IMR-90 (cell line): ENCODE measurements at regions not wholly inside any gene's neighbourhood (a gene's known extent, or its start where the extent isn't known, plus 50 kb on each side); places are given as distances from the start of the nearest gene placed in this dataset.

Experiments used
- ATAC-seq: fragments of 200-7000 bp; cut with Tn5 transposase; 2 replicates; pipeline ENCODE4 v1.9.1; 2020; ENCODE audit warnings: low read depth, mild to moderate bottlenecking, moderate library complexity
- BruUV-seq: library from RNA; stranded (reverse); fragments of 400-500 nt; replicated peaks from 2 replicates; lab custom pipeline; 2021; lab: Mats Ljungman, UMichigan
- CTCF ChIA-PET: fragments of 300-600 bp; formaldehyde crosslinking; extraction: SDS; loops from one replicate; lab custom pipeline; 2021; ENCODE audit warnings: antibody characterized with exemption; lab: Yijun Ruan, JAX
- POLR2A ChIA-PET: fragments of 300-600 bp; sonication (Branson Sonifier 250); formaldehyde crosslinking; loops from one replicate; lab custom pipeline; 2022; ENCODE audit warnings: antibody characterized with exemption; ENCODE audit not compliant: unreplicated experiment; lab: Charles Lee
- DNase-seq: peaks from one replicate; pipeline ENCODE4 v3.0.0; 2013
- H2AFZ ChIP-seq: replicated peaks from 2 replicates; pipeline ENCODE3; 2013; ENCODE audit warnings: low read length, mild to moderate bottlenecking; ENCODE audit not compliant: poor library complexity
- H2AK5ac ChIP-seq: 2 replicates; pipeline ENCODE4 v1.6.1; 2013; ENCODE audit warnings: low read depth, low read length, inconsistent platforms
- H2AK9ac ChIP-seq: replicated peaks from 2 replicates; pipeline ENCODE3; 2013; ENCODE audit warnings: mild to moderate bottlenecking, low read depth, low read length, moderate library complexity; ENCODE audit not compliant: poor library complexity
- H2BK120ac ChIP-seq: 2 replicates; pipeline ENCODE4 v1.6.1; 2013; ENCODE audit warnings: low read depth, low read length, inconsistent platforms
- H2BK15ac ChIP-seq: 3 replicates; pipeline ENCODE4 v1.6.1; 2013; ENCODE audit warnings: low read depth, low read length, inconsistent platforms
- H2BK20ac ChIP-seq: 2 replicates; pipeline ENCODE4 v1.6.1; 2013; ENCODE audit warnings: low read depth, mild to moderate bottlenecking, inconsistent platforms, low read length, moderate library complexity
- H2BK5ac ChIP-seq: 2 replicates; pipeline ENCODE4 v1.6.1; 2013; ENCODE audit warnings: mild to moderate bottlenecking, low read depth, low read length, inconsistent platforms; ENCODE audit not compliant: poor library complexity, severe bottlenecking
- H3K14ac ChIP-seq: replicated peaks from 2 replicates; pipeline ENCODE4 v1.6.1; 2013; ENCODE audit warnings: low read depth, low read length, inconsistent platforms
- H3K18ac ChIP-seq: 2 replicates; pipeline ENCODE4 v1.6.1; 2013; ENCODE audit warnings: low read depth, low read length, control low read depth
- H3K23ac ChIP-seq: 2 replicates; pipeline ENCODE4 v1.6.1; 2013; ENCODE audit warnings: low read depth, low read length, inconsistent platforms
- H3K27ac ChIP-seq: 2 replicates; pipeline ENCODE4 v1.5.1; 2013; ENCODE audit warnings: mild to moderate bottlenecking, control low read depth, low read length; ENCODE audit not compliant: insufficient read depth
- H3K27me3 ChIP-seq: 2 replicates; pipeline ENCODE4 v1.6.1; 2013; ENCODE audit warnings: low read length; ENCODE audit not compliant: control insufficient read depth, insufficient read depth
- H3K36me3 ChIP-seq: 2 replicates; pipeline ENCODE4 v1.6.1; 2013; ENCODE audit warnings: low read length, mixed read lengths; ENCODE audit not compliant: control insufficient read depth, insufficient read depth
- H3K4ac ChIP-seq: 2 replicates; pipeline ENCODE4 v1.6.1; 2013; ENCODE audit warnings: low read depth, low read length, inconsistent platforms
- H3K4me1 ChIP-seq: 2 replicates; pipeline ENCODE4 v1.6.1; 2013; ENCODE audit warnings: low read length, mixed read lengths; ENCODE audit not compliant: control insufficient read depth, insufficient read depth
- H3K4me2 ChIP-seq: 2 replicates; pipeline ENCODE4 v1.6.1; 2013; ENCODE audit warnings: low read depth, mild to moderate bottlenecking, control low read depth, low read length, moderate library complexity
- H3K4me3 ChIP-seq: 2 replicates; pipeline ENCODE4 v1.5.1; 2013; ENCODE audit warnings: low read depth, mild to moderate bottlenecking, control low read depth, low read length, moderate library complexity; ENCODE audit not compliant: insufficient read depth
- H3K56ac ChIP-seq: 2 replicates; pipeline ENCODE4 v1.6.1; 2013; ENCODE audit warnings: low read length, inconsistent platforms; ENCODE audit not compliant: insufficient read depth; ENCODE audit errors: extremely low read depth
- H3K79me1 ChIP-seq, 2 experiments: 2 replicates each; pipeline ENCODE4 v1.6.1; 2013; ENCODE audit warnings: low read length in 2 of 2, inconsistent platforms in 1 of 2, low read depth in 1 of 2
- H3K9ac ChIP-seq: 2 replicates; pipeline ENCODE4 v1.6.1; 2013; ENCODE audit warnings: low read depth, low read length, control low read depth
- H3K9me1 ChIP-seq: 2 replicates; pipeline ENCODE4 v1.6.1; 2013; ENCODE audit warnings: low read length, inconsistent platforms; ENCODE audit not compliant: insufficient read depth
- H3K9me3 ChIP-seq: 2 replicates; pipeline ENCODE4 v1.6.1; 2013; ENCODE audit warnings: low read length; ENCODE audit not compliant: control insufficient read depth, insufficient read depth
- H4K20me1 ChIP-seq: 2 replicates; pipeline ENCODE4 v1.6.1; 2013; ENCODE audit warnings: low read length, inconsistent platforms; ENCODE audit not compliant: insufficient read depth
- H4K5ac ChIP-seq: 2 replicates; pipeline ENCODE4 v1.6.1; 2013; ENCODE audit warnings: mild to moderate bottlenecking, low read depth, low read length, control low read depth
- H4K8ac ChIP-seq, 2 experiments: 2 replicates each; pipeline ENCODE4 v1.6.1; 2013; ENCODE audit warnings: low read depth in 2 of 2, low read length in 2 of 2, control low read depth in 1 of 2, inconsistent platforms in 1 of 2
- H4K91ac ChIP-seq: 2 replicates; pipeline ENCODE4 v1.6.1; 2013; ENCODE audit warnings: low read depth, low read length, inconsistent platforms; ENCODE audit not compliant: insufficient read depth
- BHLHE40 ChIP-seq: fragments of 150-350 bp; IDR thresholded peaks from 2 replicates; pipeline ENCODE4 v1.6.1; 2016; ENCODE audit warnings: mild to moderate bottlenecking, low read depth, low read length
- CTCF ChIP-seq: conservative IDR thresholded peaks from 2 replicates; pipeline ENCODE4 v1.5.1; 2012; ENCODE audit warnings: mild to moderate bottlenecking, low read depth, low read length, improper control_type of control experiment
- MAFK ChIP-seq: IDR thresholded peaks from 2 replicates; pipeline ENCODE4 v1.6.1; 2012; ENCODE audit warnings: low read depth, low read length, improper control_type of control experiment
- NFE2L2 ChIP-seq: fragments of 150-350 bp; IDR thresholded peaks from 2 replicates; pipeline ENCODE4 v1.6.1; 2016; ENCODE audit warnings: low read depth, mild to moderate bottlenecking, low read length
- RAD21 ChIP-seq: IDR thresholded peaks from 2 replicates; pipeline ENCODE4 v1.6.1; 2012; ENCODE audit warnings: low read length, improper control_type of control experiment
- RFX5 ChIP-seq: IDR thresholded peaks from 2 replicates; pipeline ENCODE4 v1.8.0; 2012; ENCODE audit warnings: low read depth, mild to moderate bottlenecking, low read length, moderate library complexity
- WGBS, 2 experiments: methylation state at CpG; one replicate each; pipeline versions ENCODE4 v1.1.5 to v1.1.7; 2013; ENCODE audit warnings: missing lambda C conversion rate in 2 of 2; ENCODE audit not compliant: insufficient read length in 1 of 2; ENCODE audit errors: extremely low coverage in 2 of 2; 5-methylcytosine and 5-hydroxymethylcytosine counted together
- dilution Hi-C: fragments of 300-500 bp; cut with HindIII; formaldehyde crosslinking; loops from one replicate; pipeline ENCODE4 v1.14.3; 2018; ENCODE audit warnings: low sequenced_read_pairs; ENCODE audit not compliant: unreplicated experiment
- in situ Hi-C: fragments of 300-500 bp; cut with MboI; formaldehyde crosslinking; loops from 3 replicates; pipeline ENCODE4 v1.14.3; 2019; ENCODE audit warnings: low sequenced_read_pairs, inconsistent platforms, mixed read lengths
- intact Hi-C: fragments of 100-400 bp; cut with micrococcal nuclease; formaldehyde crosslinking; loops from 2 replicates; pipeline ENCODE4 v1.10.0; 2022
- TF ChIP-seq, protein P1 (sequence below): fragments of 150-350 bp; IDR thresholded peaks from 2 replicates; pipeline ENCODE4 v1.6.1; 2017; ENCODE audit warnings: mild to moderate bottlenecking, antibody characterized with exemption, low read length, low read depth

GRCh38 chr17:13268791-13269595 lies 251.2 kb upstream of the ELAC2 start:
- no peak overlapping the region for H2BK15ac ChIP-seq
- H3K56ac ChIP-seq, result no peak overlapping the region
- H3K27me3 ChIP-seq, result peaks cover 10% of the 10 kb centered on the region
- no peak overlapping the region for H3K4me3 ChIP-seq
- no peak overlapping the region for H3K27ac ChIP-seq
- ChIA-PET POLR2A (no interaction called here), CTCF (interaction anchor here (0.6 kb wide), 1 partner anchor 22 kb away, joined by 3 read pairs; no protein-coding TSS in a partner anchor)
- no peak overlapping the region for H3K18ac ChIP-seq
- no peak overlapping the region for H4K91ac ChIP-seq
- ATAC-seq, result no peak
- no peak overlapping the region for H2BK20ac ChIP-seq
- TF ChIP-seq CTCF (no peak), NFE2L2 (no peak), RFX5 (no peak), RAD21 (no peak), MAFK (no peak), BHLHE40 (no peak)
- TF ChIP-seq, protein P1, sequence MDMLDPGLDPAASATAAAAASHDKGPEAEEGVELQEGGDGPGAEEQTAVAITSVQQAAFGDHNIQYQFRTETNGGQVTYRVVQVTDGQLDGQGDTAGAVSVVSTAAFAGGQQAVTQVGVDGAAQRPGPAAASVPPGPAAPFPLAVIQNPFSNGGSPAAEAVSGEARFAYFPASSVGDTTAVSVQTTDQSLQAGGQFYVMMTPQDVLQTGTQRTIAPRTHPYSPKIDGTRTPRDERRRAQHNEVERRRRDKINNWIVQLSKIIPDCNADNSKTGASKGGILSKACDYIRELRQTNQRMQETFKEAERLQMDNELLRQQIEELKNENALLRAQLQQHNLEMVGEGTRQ, result no peak
- intact Hi-C loops (no loop called here), dilution Hi-C loops (no loop called here), in situ Hi-C loops (no loop called here)
- no peaks in the 10 kb centered on the region for H3K79me1 ChIP-seq
- H3K4me2 ChIP-seq, result no peak overlapping the region
- H3K9me3 ChIP-seq, result no peaks in the 10 kb centered on the region
- H3K23ac ChIP-seq, result no peak overlapping the region
- no CpG with 5 or more reads among the region's 8 CpGs for WGBS, 2 experiments
- H3K14ac ChIP-seq, result no peak overlapping the region
- no peak overlapping the region for H2AFZ ChIP-seq
- DNase-seq, result no peak
- no peak overlapping the region for H4K8ac ChIP-seq
- H3K4ac ChIP-seq, result no peak overlapping the region
- H4K5ac ChIP-seq, result no peak overlapping the region
- no peak overlapping the region for H2BK120ac ChIP-seq
- H3K9ac ChIP-seq, result no peak overlapping the region
- no TSS peak for BruUV-seq
- no peaks in the 10 kb centered on the region for H4K20me1 ChIP-seq
- H3K36me3 ChIP-seq, result no peaks in the 10 kb centered on the region
- H3K9me1 ChIP-seq, result no peaks in the 10 kb centered on the region
- H2BK5ac ChIP-seq, result no peak overlapping the region
- no peak overlapping the region for H2AK9ac ChIP-seq
- no peaks in the 10 kb centered on the region for H3K4me1 ChIP-seq
- H2AK5ac ChIP-seq, result no peak overlapping the region
